Endothelial cell of umbilical vein (primary cell): ENCODE measurements at regions not wholly inside any gene's neighbourhood (a gene's known extent, or its start where the extent isn't known, plus 50 kb on each side); places are given as distances from the start of the nearest gene placed in this dataset.

Source experiments
- BruUV-seq: library from RNA; stranded (reverse); fragments of 400-500 nt; replicated peaks from 2 replicates; lab custom pipeline; 2021; lab: Mats Ljungman, UMichigan
- CTCF ChIA-PET: fragments of 300-600, 350-600 bp; sonication (Branson Sonifier 250); formaldehyde crosslinking; loops from one replicate; lab custom pipeline; 2021; ENCODE audit warnings: antibody characterized with exemption, inconsistent platforms; lab: Charles Lee
- POLR2A ChIA-PET: fragments of 300-600, 350-600 bp; sonication (Branson Sonifier 250); formaldehyde crosslinking; loops from one replicate; lab custom pipeline; 2021; ENCODE audit warnings: antibody characterized with exemption, inconsistent platforms; lab: Charles Lee
- DNase-seq: peaks from one replicate; pipeline ENCODE4 v3.0.0-alpha.2; 2011; ENCODE audit warnings: low read depth, low spot score
- FAIRE-seq: peaks from 2 replicates; lab custom pipeline; 2011; peaks lifted over from hg19 to GRCh38; lab: Jason Lieb, UNC
- H2AFZ ChIP-seq: 2 replicates; pipeline ENCODE4 v1.6.0; 2012; ENCODE audit warnings: low read depth, low read length, control low read depth, inconsistent platforms
- H3K27ac ChIP-seq: 2 replicates; pipeline ENCODE4 v1.5.1; 2011; ENCODE audit warnings: low read depth, mild to moderate bottlenecking, control low read depth, low read length, moderate library complexity; ENCODE audit not compliant: insufficient read depth
- H3K27me3 ChIP-seq, 2 experiments: 2 replicates each; pipeline versions ENCODE4 v1.6.0 to v1.6.1; 2011; ENCODE audit warnings: low read length in 2 of 2, mixed read lengths in 1 of 2; ENCODE audit not compliant: control insufficient read depth in 2 of 2, insufficient read depth in 2 of 2
- H3K36me3 ChIP-seq, 2 experiments: 2 replicates in 1 of 2; 3 replicates in 1 of 2; pipeline ENCODE4 v1.5.1; 2011; ENCODE audit warnings: low read length in 2 of 2, mild to moderate bottlenecking in 1 of 2, moderate library complexity in 1 of 2; ENCODE audit not compliant: control insufficient read depth in 2 of 2, insufficient read depth in 2 of 2; ENCODE audit errors: extremely low read depth in 1 of 2
- H3K4me1 ChIP-seq: 3 replicates; pipeline ENCODE4 v1.5.1; 2011; ENCODE audit warnings: mild to moderate bottlenecking, low read length; ENCODE audit not compliant: control insufficient read depth, insufficient read depth; ENCODE audit errors: extremely low read depth
- H3K4me2 ChIP-seq: 2 replicates; pipeline ENCODE4 v1.6.1; 2011; ENCODE audit warnings: low read length, control low read depth, mixed read lengths; ENCODE audit not compliant: insufficient read depth
- H3K4me3 ChIP-seq, 3 experiments: fragments of 200-600 bp in 1 of 3; sonication (generic), shearing (Covaris generic) in 1 of 3; replicated peaks in 1 of 3; 2 replicates each; pipeline ENCODE4 v1.5.1; 2011 to 2016; ENCODE audit warnings: control low read depth in 3 of 3, low read length in 3 of 3, mild to moderate bottlenecking in 2 of 3, inconsistent platforms in 1 of 3, low read depth in 1 of 3, moderate library complexity in 1 of 3; ENCODE audit not compliant: insufficient read depth in 1 of 3
- H3K79me2 ChIP-seq: 2 replicates; pipeline ENCODE4 v1.6.0; 2012; ENCODE audit warnings: low read length, inconsistent platforms; ENCODE audit not compliant: control insufficient read depth, insufficient read depth
- H3K9ac ChIP-seq: replicated peaks from 2 replicates; pipeline ENCODE3; 2011; ENCODE audit warnings: low read length, control low read depth; ENCODE audit not compliant: insufficient read depth; ENCODE audit errors: extremely low read depth
- H3K9me1 ChIP-seq: replicated peaks from 3 replicates; pipeline ENCODE4 v1.6.0; 2011; ENCODE audit warnings: mild to moderate bottlenecking, low read length; ENCODE audit not compliant: control insufficient read depth, insufficient read depth; ENCODE audit errors: extremely low read depth
- H3K9me3 ChIP-seq: replicated peaks from 2 replicates; pipeline ENCODE4 v1.5.1; 2012; ENCODE audit warnings: low read length, inconsistent platforms; ENCODE audit not compliant: control insufficient read depth, insufficient read depth
- H4K20me1 ChIP-seq: replicated peaks from 2 replicates; pipeline ENCODE3; 2011; ENCODE audit warnings: mild to moderate bottlenecking, low read length; ENCODE audit not compliant: control insufficient read depth, insufficient read depth; ENCODE audit errors: extremely low read depth
- CTCF ChIP-seq, 2 donors: IDR thresholded peaks; 1 replicate in 1 of 2; 2 replicates in 1 of 2; pipeline ENCODE4 v1.5.1; 2011; ENCODE audit warnings: low read length in 2 of 2, mild to moderate bottlenecking in 2 of 2, moderate library complexity in 2 of 2, control low read depth in 1 of 2, inconsistent platforms in 1 of 2, low read depth in 1 of 2; ENCODE audit not compliant: insufficient read depth in 1 of 2; ENCODE audit errors: extremely low read depth in 1 of 2
- EZH2 ChIP-seq: IDR thresholded peaks from 2 replicates; pipeline ENCODE4 v1.6.1; 2012; ENCODE audit warnings: borderline replicate concordance, low read depth, mild to moderate bottlenecking, moderate library complexity, low read length, inconsistent platforms; ENCODE audit not compliant: severe bottlenecking
- FOS ChIP-seq: IDR thresholded peaks from 2 replicates; pipeline ENCODE4 v1.6.1; 2011; ENCODE audit warnings: mild to moderate bottlenecking, low read length, moderate library complexity, borderline replicate concordance; ENCODE audit not compliant: insufficient read depth
- GATA2 ChIP-seq: IDR thresholded peaks from 2 replicates; pipeline ENCODE4 v1.7.0; 2011; ENCODE audit warnings: low read depth, mild to moderate bottlenecking, moderate library complexity, mixed read lengths, low read length; ENCODE audit not compliant: insufficient read length, insufficient read depth
- JUN ChIP-seq: IDR thresholded peaks from 2 replicates; pipeline ENCODE4 v1.6.1; 2011; ENCODE audit warnings: borderline replicate concordance, low read depth; ENCODE audit not compliant: insufficient read length, insufficient read depth
- MAX ChIP-seq: IDR thresholded peaks from 2 replicates; pipeline ENCODE4 v1.6.1; 2011; ENCODE audit not compliant: insufficient read depth, insufficient read length
- MYC ChIP-seq: IDR thresholded peaks from one replicate; pipeline ENCODE4 v1.6.1; 2011; ENCODE audit warnings: mild to moderate bottlenecking, low read depth, low read length
- POLR2A ChIP-seq: IDR thresholded peaks from 2 replicates; pipeline ENCODE4 v1.6.1; 2012; ENCODE audit warnings: low read depth, mild to moderate bottlenecking, control low read depth, low read length
- POLR2AphosphoS5 ChIP-seq: IDR thresholded peaks from 2 replicates; pipeline ENCODE4 v1.6.1; 2012; ENCODE audit warnings: low read depth, mild to moderate bottlenecking, control low read depth, low read length, moderate library complexity; ENCODE audit not compliant: insufficient read depth
- dilution Hi-C: fragments of 300-500 bp; cut with MboI; formaldehyde crosslinking; loops from one replicate; pipeline ENCODE4 v1.15.0; 2019; ENCODE audit warnings: low sequenced_read_pairs; ENCODE audit not compliant: extremely low pct_ligation_motif_present
- intact Hi-C: fragments of 100-400 bp; cut with micrococcal nuclease; formaldehyde crosslinking; loops from one replicate; pipeline ENCODE4 v1.10.0; 2022

DNA sequence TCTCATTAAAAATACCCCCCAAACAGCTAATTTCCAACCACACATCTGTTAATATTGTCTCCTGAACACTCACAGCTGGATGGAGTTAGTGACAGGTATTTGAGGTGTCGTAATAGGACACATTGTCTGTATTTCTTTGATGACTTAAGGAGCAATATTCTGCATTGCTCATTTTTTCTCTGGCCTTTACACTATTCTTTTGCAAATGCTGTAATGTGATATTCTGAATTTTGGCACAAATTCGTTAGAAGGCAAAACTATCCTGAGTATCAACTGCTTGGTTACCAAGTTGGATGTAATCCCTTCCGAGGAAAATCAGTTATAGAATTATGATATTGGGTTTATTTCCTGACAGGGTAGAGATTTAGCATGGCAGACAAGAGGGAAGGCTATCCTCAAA, 1030.2 kb downstream of the MCTP2 start:
- no peak overlapping the region for H3K27ac ChIP-seq
- H3K4me3 ChIP-seq, result no peak overlapping the region
- no peak overlapping the region for H3K4me2 ChIP-seq
- dilution Hi-C loops (no loop called here), intact Hi-C loops (no loop called here)
- H3K9ac ChIP-seq, result no peak overlapping the region
- no peaks in the 10 kb centered on the region for H3K9me3 ChIP-seq
- no peaks in the 10 kb centered on the region for H4K20me1 ChIP-seq
- CTCF ChIA-PET, result interaction anchor here (0.6 to 2.7 kb wide), 3 partner anchors 27 to 899 kb away, joined by 3 to 12 read pairs (median 3); no protein-coding TSS in a partner anchor
- H3K79me2 ChIP-seq, result no peaks in the 10 kb centered on the region
- BruUV-seq, result no TSS peak
- H3K27me3 ChIP-seq, result no peaks in the 10 kb centered on the region
- TF ChIP-seq FOS (no peak), MAX (no peak), GATA2 (no peak), JUN (no peak), POLR2A (no peak), EZH2 (no peak), CTCF (IDR thresholded peaks at IDR 0.05; ENCODE audit: extremely low read depth in 1 of 2, insufficient read depth in 1 of 2, low read depth in 1 of 2, low read length in 2 of 2) (no peak), MYC (no peak), POLR2AphosphoS5 (no peak)
- no peaks in the 10 kb centered on the region for H3K9me1 ChIP-seq
- peaks cover 45% of the 10 kb centered on the region for H3K4me1 ChIP-seq
- POLR2A ChIA-PET, result interaction anchor here (1.8 kb wide), 1 partner anchor 1066 kb away, joined by 14 read pairs; no protein-coding TSS in a partner anchor
- no peaks in the 10 kb centered on the region for H3K36me3 ChIP-seq
- H2AFZ ChIP-seq, result no peak overlapping the region
- FAIRE-seq (no peak), DNase-seq (no peak)
